ENCODE measurements at regions not wholly inside any gene's neighbourhood (a gene's known extent, or its start where the extent isn't known, plus 50 kb on each side); places are given as distances from the start of the nearest gene placed in this dataset.
"Not testable (repeated sequence)": the region's sequence is repeated elsewhere in the genome, so short reads cannot be mapped to it uniquely, and the experiment has no call there.

DNA sequence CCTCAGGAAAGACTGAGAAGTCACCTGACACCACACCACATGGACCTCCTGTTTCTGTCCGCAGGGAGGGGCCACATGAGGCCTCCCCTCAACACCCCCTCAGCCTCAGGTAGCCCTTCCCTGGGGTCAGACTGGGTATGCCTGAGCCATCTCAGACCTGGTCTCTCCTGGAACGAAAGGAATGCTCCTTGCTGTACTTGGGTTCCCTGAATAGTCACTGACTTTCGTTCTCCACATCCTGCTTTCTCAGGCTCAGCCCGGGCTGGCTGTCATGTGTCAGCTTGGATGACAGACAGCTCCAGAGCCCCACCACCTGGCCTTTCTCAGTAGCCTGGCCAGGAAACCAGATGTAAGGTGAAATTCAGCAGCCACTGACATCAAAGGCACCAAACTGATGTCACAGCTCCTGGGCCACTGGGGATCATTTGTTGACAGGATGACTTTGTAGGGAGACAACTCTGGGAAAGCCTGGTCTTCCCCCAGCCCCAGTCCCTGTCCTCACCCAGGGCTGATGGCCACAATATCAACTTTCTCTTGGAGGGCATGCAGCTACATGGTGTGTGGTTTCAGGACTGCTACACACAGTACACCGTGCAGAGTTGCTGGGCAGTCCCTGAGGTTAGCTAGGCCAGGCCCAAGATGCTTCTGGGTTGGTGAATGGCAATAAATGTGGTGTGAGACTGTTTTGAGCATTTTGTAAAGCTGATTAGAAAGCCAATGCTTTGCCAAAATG lies 141.4 kb upstream of the MRPS22 start:
- DNase-seq: peak; percentile 24

DNA sequence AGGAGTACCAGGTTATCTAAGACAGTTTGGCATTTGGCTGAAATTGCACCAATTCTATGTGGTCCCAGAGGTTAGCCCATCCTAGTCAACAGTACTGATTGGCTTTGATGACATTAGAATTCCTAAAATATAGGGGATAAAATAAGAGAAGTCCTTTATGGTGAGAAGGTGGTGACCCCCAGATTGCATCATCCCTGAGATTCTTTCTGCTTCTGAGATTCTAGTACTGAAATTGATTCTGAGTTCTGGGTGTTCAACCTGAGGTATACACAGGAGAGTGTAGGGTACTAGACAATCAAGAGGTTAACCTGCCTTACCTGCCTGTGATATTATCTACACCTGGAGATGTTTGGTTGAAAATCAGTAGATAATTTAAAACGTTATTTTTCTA lies 140.9 kb upstream of the MRPS22 start:
- DNase-seq: no peak

DNA sequence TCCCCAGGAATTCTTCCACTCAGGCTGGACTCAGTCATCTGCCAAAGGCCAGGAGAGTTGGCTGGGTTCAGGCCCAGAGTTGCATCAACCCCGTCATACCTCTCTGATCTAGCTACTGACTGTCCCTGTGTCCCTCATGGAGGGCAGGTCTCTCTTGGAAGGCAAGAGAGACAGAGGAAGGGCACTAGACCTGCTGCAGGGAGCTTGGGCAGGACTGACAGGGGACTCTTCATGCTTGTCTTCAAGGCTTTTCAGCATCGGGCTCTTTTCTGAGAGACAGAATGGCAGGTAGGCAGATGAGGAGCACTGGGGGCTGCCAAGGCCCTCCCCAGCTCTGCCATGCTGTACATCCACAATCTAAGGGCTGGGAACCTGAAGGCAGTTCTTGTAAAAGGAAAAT lies 140.1 kb upstream of the MRPS22 start:
- no peak for DNase-seq

DNA sequence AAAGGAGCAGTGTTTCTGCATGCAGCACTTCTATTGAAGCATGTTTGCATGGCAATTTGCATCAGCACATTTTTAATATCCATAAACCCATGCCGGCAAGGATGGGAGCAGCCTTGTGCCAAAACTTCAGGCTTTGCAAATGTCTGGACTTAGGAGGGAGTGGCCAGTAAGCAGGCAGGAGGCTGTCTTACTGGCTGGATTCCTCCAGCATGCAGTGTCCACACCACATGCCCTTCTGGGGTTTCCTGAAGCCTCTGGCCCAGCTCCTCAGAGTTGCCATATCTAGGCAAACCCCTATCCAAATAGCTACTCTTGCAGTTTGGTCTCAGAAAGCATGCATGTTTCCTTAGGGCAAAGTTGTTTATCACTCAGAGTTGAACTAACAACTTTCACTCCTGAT lies 139.1 kb upstream of the MRPS22 start:
- no peak for DNase-seq

DNA sequence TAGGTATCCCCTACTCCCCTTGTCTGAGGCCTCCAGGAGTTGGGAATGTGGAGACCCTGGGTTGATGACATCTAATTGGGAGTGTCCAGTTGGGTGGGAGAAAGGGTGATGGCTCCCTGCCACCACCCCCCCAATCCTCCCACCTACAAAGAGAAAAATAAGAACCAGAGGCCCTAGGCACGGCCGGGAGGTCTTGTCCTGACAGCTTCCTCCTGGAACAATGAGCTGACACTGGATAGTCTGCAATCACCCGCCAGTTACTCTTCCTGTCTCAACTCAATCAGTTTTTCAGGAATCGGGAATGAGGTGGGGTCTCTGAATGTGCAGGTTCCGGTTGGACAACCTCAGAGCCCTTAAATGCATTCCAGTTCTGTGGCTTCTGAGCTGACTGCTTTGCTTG lies 129.9 kb upstream of the MRPS22 start:
- DNase-seq: no peak

DNA sequence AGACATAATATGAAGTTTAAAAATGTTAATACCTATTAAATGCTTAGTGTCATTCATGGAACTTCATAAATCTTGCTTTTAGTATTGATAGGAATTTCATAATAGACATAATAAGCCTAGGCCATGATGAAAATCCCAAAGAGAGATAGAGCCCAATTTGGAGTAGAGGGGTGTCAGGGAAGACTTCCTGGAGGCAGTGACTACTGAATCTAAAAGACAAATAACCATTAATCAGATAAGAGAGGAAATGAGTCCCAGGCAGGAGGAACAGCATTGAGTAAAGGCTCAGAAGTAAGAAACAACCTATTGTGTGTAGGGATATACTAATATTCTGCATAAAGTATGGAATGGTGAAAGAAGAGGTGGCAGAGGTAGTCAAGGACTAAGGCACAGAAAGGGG lies 126.9 kb upstream of the MRPS22 start:
- no peak for DNase-seq

DNA sequence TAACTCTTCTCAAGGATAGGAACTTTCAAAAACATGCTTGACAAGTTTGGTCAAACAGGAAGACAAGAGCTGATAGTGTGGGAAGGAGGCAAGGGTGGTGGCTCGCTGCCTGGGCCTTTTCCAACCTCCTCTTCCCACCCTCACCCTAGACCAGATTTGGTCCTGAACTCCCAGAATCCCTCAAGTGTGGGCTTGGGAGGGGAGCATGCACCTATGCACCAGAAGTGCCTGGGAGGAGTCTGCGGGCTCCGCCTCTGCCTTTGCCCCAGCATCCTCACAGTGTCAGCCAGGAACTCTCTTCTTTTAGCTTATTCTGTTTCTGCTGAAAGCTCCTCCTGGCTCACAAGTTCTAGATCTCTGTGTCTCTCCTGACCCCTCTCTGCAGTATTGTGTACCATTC lies 126.2 kb upstream of the MRPS22 start:
- no peak for DNase-seq

DNA sequence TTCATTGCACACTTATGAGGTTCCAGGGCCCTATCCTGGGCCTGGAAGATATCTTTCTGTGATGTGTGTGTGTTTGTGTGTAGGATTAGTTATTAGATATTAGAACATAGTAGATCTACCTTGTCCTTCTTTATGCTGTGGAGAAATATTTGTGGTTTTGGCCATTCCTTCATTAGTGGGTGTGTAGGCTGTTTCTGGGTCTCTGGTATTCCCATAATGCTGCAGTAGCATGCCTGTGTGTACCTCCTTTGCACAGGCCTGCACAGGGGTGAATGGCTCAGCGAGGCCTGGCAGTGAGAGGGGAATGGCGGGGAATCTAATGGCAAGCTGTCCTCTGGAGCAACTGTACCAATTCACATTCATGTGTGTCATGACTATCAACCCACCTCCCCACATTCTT lies 125.8 kb upstream of the MRPS22 start:
- no peak for DNase-seq

DNA sequence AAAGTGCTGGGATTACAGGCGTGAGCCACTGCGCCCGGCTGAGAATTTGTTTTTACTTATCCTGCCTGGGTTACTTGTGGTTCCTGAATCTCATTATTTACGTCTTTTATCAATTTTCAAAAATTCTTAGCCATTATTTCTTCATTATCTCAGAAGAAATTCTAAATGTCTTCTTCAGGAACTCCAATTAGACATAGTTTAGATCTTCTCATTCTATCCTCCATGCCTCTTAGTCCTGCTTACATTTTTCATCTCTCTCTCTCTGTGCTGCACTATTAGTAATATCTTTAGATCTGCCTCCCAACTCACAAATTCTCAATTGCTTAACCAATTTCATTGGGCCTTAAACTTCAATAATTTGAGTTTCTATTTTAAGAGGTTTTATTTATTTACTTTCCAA lies 124.4 kb upstream of the MRPS22 start:
- no peak for DNase-seq

DNA sequence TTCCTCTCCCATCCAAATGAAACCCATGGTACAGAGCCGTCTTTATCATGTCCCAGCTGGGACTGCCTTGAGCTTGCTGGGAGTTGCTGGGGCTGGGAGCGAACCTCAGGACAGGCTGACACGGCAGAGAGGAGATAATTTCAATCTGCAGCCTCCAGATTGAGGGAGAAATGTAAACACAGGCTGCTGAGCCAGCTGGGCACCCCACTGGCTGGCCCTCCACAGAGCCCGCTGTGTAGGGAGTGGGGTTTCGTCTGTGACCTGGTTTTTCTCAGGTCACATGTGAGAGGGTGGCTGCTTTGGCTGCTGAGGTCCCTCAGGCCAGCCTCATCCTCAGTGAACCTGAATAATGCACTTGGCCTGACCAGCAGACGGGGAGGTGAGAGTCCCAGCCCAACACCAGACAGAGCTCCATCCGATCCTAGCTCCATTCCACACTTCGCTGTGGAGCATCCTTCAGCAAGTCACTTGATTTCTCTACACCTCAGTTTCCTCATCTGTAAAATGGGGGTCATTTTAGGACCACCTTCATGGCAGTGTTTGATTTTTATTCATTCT lies 121.6 kb upstream of the MRPS22 start:
- no peak for DNase-seq

DNA sequence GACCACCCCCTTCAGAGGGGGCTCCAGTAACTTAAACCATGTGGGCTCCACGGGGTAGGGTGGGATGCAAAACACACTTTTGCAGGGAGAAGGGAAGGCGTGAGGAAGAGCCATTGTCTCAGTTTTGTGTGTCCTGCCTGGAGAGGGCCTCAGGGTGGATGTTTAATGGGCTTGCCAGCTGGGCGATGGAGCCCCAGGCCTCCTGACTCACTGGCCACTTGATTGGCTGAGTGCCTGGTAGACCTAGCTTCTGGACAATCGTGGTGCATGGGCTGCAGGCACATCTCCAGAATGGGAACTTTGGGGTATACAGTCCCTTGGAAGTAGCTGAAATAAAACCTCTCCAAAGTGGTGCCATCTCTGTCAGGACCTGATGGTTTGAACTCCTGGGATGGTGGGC lies 118.3 kb upstream of the MRPS22 start:
- DNase-seq: no peak

DNA sequence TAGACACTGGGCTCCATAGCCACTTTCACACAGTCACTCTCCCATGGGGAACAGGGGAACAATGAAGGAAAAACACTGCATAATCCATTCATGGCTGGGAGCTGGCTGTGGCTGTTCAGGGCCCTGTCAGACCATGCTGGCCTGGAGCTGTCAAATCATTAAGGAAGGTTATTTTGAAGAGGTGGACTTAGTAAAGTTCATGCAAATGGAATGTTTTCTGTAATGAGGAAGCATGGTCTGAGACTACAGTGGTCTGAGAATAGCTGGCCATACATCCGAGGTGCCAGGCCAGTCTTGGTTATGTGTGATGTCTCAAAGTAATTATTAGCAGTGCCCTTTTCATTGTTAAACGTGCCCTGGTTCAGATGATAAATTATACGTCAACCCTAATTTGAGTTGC lies 117.1 kb upstream of the MRPS22 start:
- no peak for DNase-seq

DNA sequence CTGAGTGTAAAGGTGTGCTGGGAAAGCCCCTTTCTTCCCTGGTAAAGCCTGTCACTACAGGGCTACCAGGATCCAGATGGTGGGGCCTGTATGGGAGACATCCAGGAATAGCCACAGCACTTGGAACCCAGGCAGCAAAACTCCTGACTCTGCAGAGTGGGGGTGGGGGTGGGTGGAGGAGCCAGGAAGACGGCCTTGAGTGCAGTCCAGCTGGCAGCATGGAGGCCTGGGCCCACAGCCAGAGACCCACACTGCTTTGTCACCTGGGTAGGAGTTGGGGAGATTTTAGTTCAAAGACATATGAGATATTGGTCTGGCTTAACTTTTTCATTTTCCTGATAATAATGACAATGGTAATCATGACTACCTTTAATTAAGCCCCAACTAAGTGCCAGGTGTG lies 116.7 kb upstream of the MRPS22 start:
- no peak for DNase-seq

DNA sequence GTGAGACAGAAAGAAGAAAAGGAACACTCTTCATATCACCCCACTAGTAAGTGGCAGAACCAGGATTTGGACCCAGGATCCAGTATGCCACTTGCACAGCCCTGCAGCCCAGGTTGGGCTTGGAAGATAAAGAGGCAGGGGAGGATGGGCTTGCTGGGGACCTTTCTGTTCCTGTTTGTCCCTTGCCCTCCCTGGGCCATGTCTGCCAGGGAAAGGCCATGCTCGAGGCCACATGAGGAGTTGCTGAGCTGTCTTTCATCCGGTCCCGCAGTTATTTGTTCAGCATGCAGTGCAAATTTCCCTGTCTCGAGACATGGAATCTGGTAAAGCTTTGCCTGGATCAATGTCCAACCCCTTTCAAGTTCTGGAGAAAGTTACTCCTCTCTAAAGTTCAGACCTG lies 116.0 kb upstream of the MRPS22 start:
- DNase-seq: no peak

DNA sequence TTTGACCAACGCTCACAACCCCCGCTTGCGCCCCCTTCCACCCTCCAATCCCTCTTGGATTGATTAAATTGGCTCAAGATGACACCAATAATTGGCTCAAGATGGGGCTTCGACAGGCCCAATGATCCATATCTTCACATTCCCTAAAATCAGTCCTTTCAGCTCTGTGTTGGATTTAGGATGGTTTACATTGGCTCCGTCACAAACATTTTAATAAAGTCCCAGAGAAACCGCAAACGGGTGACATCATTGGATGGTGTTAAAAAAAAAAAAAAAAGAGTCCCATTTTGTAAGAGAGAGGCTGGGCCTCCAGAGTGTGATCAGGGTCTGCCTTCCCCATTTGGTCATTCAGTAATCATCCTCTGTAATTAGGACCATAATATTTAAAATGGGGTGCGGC lies 113.4 kb upstream of the MRPS22 start:
- DNase-seq: no peak

DNA sequence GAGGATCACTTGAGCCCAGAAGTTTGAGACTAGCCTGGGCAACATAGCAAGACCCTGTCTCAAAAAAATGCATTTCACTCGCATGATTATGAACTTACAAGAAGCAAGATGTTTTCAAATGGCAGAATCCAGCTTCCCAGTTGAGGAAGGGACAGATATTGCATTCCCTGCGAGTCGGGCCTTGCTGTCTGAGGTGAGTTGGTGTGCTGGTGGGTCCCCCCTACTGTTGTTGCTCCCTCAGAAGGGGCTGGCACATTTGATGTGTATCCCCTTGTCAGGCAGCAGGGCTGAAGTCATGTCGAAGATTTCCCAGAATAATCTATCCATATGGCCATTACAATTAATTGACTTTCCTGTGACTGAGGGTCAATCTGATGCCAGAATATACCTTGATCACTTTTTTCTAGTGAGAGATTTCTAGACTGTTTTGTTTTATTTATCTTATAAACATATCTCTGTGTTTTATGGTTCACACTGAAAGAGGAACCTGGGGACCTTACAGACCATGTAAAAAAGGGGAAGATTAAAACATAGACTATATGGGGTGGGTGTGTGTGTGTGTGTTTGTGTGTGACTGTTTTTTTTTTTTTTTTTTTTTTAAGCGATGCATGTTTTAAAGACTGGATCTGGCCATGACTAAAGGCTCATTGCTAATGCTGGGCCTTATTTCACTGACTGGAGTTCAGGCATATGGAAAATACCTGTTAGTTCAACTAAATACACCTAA lies 112.1 kb upstream of the MRPS22 start:
- no peak for DNase-seq

DNA sequence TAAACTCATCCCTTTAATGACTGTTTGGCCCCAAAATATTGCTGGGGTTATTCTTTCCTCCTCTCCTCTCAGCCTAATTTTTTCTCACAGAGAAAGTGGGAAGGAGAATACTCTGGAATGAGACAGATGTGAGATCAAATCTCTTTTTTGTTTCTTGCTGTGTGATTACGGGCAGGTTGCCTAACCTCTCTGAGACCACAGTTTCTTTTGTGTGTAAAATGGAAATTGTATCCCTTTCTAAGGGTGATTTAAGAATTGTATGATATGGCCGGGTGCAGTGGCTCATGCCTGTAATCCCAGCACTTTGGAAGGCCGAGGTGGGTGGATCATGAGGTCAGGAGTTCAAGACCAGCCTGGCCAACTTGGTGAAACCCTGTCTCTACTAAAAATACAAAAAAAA lies 111.5 kb upstream of the MRPS22 start:
- DNase-seq: not testable (repeated sequence)

DNA sequence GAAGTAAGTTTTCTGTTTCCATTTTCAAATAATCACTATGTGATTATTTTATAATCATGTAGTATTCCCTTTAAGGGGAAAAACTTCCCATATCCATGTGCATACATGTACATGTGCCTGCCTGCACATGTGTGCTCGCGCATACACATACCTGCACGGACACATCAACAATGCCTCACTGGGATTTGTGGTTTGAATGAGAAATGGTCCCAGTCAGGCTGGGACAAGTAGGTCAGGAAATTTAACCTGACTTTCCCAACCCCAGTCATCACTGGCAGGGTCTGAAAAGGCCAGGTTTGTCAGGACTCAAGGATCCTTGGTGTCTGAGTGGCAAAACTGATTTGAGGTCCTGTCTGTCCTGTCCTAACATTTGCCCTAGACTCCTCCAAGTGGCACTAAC lies 109.3 kb upstream of the MRPS22 start:
- no peak for DNase-seq

DNA sequence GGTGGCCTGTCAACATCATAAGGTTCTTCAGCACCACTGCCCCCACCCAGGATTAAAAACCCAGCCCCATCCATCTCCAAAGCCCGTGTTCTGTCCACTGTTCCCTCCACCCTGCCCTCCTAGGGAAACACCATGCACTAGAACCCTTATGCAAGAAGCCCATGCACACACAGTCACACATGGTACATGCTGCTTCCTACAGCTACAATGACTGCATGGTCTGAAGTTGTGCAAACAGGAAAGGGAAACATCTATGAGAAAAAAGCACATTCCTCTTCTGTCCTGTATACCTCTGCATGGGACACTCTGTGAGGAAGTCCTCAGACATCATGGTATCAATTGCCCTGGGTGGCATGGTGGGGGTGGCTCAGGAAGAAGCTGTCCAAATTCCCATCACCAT lies 108.6 kb upstream of the MRPS22 start:
- DNase-seq: no peak

DNA sequence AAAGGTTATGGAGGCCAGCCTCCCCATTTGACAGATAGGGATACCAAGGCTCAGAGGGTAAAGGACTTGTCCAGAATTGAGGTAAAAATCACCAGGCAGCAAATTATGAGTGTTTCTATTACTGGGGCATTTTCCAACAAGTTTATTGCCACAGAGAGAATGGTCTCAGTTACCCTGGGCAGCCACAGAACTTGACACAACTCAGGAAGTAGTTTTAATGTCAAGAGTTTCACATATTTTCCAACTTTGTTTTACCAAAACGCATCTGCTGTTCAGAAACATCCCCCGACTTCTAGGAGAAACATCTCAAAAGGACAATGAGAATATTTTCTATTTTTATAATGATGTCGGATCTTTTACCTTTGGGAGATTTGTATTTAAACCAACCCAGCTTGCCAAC lies 107.5 kb upstream of the MRPS22 start:
- DNase-seq: no peak

DNA sequence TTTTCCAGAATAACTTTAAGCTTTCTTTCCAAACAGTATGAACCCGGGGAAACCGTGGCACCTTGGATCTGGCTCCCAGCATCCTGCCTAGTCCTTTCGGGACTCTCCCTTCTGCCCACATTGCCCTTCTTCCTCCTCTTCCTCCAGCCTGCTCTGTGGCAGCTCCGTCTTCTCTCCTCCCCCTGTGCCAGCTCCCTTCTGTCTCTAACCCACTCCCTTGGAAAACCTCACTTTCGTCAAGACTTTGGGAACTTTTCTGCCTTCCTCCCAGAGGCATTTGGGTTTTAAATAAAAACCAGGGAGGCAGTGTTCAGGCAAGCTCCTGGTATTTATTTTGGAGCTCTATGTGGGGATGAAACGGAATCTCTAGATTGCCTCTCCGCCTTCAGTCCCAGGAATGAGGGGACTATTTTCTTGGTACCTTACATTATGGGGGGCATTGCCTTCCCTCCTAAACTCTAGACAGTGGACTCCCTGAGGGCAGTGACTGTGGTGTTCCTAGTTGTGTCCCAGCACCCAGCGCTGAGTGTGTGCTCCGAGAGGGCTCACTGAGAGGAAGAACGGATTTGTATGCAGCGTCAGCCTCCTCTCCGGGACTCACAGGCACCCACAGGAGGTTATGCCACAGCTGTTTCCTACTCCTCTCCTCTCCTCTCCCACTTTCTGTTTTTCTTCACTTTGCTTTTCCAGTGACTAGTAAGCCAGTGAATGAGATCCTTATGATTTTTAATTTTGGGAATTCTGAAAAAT lies 105.4 kb upstream of the MRPS22 start:
- no peak for DNase-seq

DNA sequence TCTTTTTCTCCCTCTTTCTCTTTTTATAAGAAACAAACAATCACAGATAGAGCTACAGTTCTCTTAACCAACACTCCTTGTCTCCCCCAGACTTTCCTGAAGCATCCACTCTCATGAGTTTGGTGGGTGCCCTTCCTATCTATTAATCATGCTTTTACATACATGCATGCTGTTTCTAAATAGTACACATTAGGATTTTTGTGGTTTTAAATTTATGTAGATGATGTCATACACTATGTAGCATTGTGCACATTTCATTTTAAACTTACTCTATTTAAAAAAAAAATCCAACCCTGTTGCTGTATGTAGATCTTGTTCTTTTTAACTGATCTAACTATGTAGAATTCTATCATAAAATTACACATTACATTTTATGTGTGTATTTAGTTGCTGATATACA lies 104.3 kb upstream of the MRPS22 start:
- DNase-seq: no peak

DNA sequence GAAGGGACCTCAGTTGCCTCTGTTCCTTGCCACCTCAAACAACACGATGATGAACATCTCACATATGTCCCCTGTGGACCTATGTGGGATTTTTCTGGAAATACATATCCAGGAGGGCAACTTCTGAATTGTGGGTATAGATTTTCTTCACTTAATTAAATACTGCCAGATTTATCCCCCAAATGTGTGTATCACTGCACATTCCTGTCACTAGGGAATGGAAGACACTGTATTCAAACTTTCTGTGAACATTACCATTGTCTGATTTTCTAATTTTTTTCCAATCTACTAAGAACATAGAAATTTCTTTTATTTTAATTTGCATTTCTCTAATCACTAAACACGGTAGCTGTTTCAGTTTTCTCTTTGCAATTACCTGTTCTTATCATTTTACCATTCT lies 102.0 kb upstream of the MRPS22 start:
- DNase-seq: no peak

DNA sequence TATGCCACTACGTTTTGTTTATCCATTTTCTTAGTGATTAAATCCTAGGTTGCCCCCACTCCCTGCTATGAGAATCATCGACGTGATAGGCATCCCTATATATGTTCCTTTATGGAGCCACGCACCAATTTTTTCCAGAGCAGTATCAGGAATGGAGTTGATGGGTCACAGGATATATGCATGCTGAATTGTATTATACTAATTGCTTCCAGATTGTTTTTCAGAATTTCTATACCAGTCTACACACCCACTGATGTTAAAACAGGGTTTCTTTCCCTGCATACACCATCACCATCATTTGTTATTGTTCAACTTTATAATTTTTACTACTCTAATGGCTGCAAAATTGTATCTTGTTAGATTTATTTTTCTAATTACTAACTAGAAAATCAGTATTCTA lies 100.1 kb upstream of the MRPS22 start:
- DNase-seq: no peak
